GM18517 (cell line): ENCODE measurements at regions not wholly inside any gene's neighbourhood (a gene's known extent, or its start where the extent isn't known, plus 50 kb on each side); places are given as distances from the start of the nearest gene placed in this dataset.
"Not testable (repeated sequence)": the region's sequence is repeated elsewhere in the genome, so short reads cannot be mapped to it uniquely, and the experiment has no call there.

Source experiments
- ATAC-seq: cut with Tn5 transposase; IDR thresholded peaks from one replicate; pipeline ENCODE4 v1.9.1; 2021; ENCODE audit warnings: mild to moderate bottlenecking, moderate library complexity; ENCODE audit not compliant: unreplicated experiment

GRCh38 chr9:105021917-105022316 lies 94.0 kb upstream of the ABCA1 start:
- ATAC-seq: no peak

DNA sequence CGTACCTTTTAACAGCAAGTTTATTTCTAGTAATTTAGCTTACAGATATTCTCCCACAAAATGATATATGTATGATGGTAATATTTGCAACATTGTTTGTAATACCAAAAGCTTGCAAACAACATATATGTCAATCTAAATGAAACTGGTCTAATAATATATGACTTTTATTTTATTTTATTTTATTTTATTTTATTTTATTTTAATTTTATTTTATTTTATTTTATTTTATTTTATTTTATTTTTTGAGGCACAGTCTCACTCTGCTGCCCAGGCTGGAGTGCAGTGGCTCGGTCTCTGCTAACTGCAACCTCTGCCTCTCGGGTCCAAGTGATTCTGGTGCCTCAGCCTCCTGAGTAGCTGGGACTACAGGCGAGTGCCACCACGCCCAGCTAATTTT lies 94.6 kb upstream of the ABCA1 start:
- not testable (repeated sequence) for ATAC-seq

GRCh38 chr9:105023788-105024187 lies 95.8 kb upstream of the ABCA1 start:
- ATAC-seq: no peak

- ATAC-seq: no peak
Measured at GRCh38 chr9:105024529-105024928, 96.6 kb upstream of the ABCA1 start.

DNA sequence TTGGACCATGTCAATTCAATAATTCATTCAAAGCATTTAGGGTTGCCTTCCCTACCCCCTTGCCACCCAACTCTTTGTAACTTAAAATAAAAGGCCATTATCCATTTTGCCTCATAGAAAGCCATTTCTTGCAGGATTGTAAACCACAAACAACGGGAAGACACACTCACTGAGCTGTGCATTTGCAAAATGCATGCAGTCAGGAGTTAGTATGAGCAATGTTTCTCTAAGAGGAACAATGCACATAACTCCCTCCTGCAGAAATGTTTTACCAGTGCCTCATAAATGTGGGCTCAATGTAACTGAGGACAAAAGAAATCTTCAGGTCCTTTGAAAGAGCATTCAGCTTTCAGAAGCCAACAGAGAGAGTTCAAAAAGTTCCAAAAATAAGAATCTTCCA lies 98.5 kb upstream of the ABCA1 start:
- no peak for ATAC-seq

- ATAC-seq: no peak
Measured at GRCh38 chr9:105027084-105027483, 99.1 kb upstream of the ABCA1 start.

DNA sequence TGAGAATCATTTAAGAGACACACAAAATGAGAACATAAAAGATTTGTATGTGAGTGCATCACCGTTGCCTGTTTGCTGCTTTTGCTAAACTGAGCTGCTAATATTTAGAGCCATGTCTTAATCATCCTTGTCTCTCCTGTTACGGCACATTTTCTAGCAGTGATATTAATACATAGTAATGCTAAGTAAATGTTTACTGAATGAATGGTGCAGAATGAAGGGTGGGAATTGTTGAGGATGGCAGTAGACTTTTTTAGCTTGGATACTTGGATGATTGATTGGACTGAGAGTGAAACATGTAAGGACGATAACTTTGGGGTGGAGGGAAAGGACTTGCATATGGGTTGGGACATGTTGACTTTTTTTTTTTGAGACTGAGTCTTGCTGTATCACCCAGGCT lies 102.3 kb upstream of the ABCA1 start:
- ATAC-seq: no peak

- ATAC-seq: no peak
Measured at GRCh38 chr9:105037139-105037538, 109.2 kb upstream of the ABCA1 start.

DNA sequence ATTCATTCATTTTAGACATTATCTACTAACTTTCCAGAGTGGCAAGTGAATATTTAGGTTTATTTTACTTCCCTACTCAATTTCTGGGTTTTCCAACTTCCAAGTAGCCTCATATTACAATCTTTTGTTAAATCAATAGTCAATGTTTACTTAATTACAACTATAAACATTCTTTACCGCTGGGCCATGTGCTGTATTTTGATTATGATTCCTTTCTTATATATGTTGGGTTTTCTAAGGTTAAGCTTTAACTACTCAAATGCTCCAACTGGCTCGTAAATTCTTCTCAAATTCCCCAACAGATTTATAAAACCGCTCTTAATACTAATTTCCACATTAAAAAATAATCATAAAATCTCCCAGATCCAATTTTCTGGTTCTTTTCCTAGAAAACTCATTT lies 110.1 kb upstream of the ABCA1 start:
- ATAC-seq: no peak

- no peak for ATAC-seq
Measured at GRCh38 chr9:105039175-105039799, 111.3 kb upstream of the ABCA1 start.

GRCh38 chr9:105043370-105043936 lies 115.5 kb upstream of the ABCA1 start:
- ATAC-seq: no peak

GRCh38 chr9:105044518-105044917 lies 116.6 kb upstream of the ABCA1 start:
- ATAC-seq: no peak

GRCh38 chr9:105046907-105047741 lies 119.2 kb upstream of the ABCA1 start:
- ATAC-seq: no peak

GRCh38 chr9:105047742-105048041 lies 119.7 kb upstream of the ABCA1 start:
- no peak for ATAC-seq

DNA sequence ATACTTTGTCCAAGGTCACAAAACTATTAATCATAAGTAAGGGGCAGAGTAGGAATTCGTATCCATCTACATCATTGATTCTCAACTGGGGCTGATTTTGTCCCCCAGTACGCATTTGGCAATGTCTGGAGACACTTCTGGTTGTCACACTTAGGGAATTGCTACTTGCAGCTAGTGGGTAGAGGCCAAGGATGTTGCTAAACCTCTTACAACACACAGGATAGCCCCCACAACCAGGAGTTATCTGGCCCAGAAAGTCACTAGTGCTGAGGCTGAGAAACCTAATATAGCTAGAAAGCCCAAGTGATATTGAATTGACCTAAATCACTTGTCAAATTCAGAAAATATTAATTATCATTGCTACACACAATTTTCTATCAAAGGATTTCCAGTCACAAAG lies 120.4 kb upstream of the ABCA1 start:
- ATAC-seq: no peak

GRCh38 chr9:105050296-105050695 lies 122.3 kb upstream of the ABCA1 start:
- no peak for ATAC-seq

- ATAC-seq: no peak
Measured at GRCh38 chr9:105051897-105052296, 123.9 kb upstream of the ABCA1 start.

GRCh38 chr9:105052346-105052745 lies 124.4 kb upstream of the ABCA1 start:
- ATAC-seq: no peak

DNA sequence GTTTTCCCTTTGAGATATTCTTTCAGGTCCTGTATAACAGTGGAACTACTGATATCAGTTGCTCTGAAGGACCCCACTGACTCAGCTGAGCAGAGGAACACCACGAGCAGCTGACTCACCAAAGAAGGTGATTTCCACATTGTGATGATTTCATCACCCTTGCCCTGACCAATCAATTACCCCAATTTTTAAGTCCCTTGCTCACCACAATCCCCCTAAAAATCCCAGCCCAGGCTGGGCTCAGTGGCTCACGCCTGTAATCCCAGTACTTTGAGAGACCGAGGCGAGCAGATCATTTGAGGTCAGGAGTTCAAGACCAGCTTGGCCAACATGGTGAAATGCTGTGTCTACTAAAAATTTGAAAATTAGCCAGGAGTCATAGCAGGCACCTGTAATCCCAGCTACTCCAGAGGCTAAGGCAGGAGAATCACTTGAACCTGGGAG lies 125.3 kb upstream of the ABCA1 start:
- no peak for ATAC-seq

GRCh38 chr9:105054491-105054890 lies 126.5 kb upstream of the ABCA1 start:
- ATAC-seq: no peak

DNA sequence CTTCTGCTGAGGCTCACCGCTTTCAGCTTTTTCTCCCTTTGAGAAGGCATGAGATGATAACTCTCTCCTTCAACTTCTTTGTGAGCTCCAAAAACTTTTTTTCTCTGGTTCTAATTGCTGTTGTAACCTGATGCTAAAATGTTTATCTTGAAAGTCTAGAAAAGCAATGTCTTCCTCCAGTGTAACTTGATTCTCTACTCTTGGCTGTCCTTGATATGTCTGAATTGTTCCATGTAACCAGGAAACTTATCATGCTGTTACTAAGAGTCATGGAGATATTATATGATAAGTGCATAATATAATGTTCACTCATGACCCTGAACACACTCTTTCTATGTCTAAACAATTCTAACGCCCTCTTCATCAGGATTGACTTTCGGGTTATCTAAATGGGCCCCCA lies 128.0 kb upstream of the ABCA1 start:
- ATAC-seq: no peak

DNA sequence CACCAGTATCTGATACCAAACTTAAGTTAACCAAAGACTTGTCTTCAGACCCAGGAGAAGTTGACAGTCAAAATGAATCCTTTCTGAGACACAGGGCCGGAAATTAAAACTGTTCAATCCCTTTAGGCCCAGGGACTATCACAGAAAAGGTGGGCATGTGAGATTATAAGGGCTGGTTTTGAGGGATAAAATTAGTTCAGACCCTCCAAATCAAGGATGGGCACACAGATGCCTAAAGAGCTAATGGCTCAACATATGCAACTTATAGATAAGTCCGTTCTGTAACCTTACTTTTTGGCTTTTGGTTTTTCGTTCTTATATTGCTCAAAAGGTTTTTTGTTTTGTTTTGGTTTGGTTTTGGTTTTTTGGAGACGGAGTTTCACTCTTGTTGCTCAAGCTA lies 129.6 kb upstream of the ABCA1 start:
- ATAC-seq: no peak
